Prostate gland (tissue), 2 donors: ENCODE measurements at regions not wholly inside any gene's neighbourhood (a gene's known extent, or its start where the extent isn't known, plus 50 kb on each side); places are given as distances from the start of the nearest gene placed in this dataset.

ENCODE experiments used
- DNase-seq: peaks from one replicate; pipeline ENCODE4 v3.0.0-alpha.2; 2019; ENCODE audit warnings: low spot score
- H3K27ac ChIP-seq, 2 donors: fragments of 200-600 bp; sonication (generic); 2 replicates each; pipeline ENCODE4 v1.5.1; 2017 to 2019
- H3K27me3 ChIP-seq: fragments of 200-600 bp; sonication (generic); replicated peaks from 2 replicates; pipeline ENCODE4 v1.5.1; 2019; ENCODE audit not compliant: insufficient read depth
- H3K36me3 ChIP-seq, 2 donors: fragments of 200-600 bp; sonication (generic); 1 replicate in 1 of 2; 2 replicates in 1 of 2; pipeline versions ENCODE4 v1.5.1 to v1.8.1; 2017 to 2019
- H3K4me1 ChIP-seq: fragments of 200-600 bp; sonication (generic); replicated peaks from 2 replicates; pipeline ENCODE4 v1.5.1; 2019
- H3K4me3 ChIP-seq, 2 donors: fragments of 200-600 bp; sonication (generic); 2 replicates each; pipeline ENCODE4 v1.5.1; 2017 to 2019
- H3K9me3 ChIP-seq: fragments of 200-600 bp; sonication (generic); 2 replicates; pipeline ENCODE4 v1.5.1; 2017
- CTCF ChIP-seq, 4 experiments: fragments of 200-600 bp in 2 of 4; fragments of 450-650 bp in 2 of 4; sonication (generic) in 2 of 4; IDR thresholded peaks; 1 replicate in 3 of 4; 2 replicates in 1 of 4; pipeline ENCODE4 v1.5.1; 2016 to 2019; ENCODE audit warnings: antibody characterized with exemption in 4 of 4, mild to moderate bottlenecking in 2 of 4, moderate library complexity in 2 of 4
- POLR2A ChIP-seq: fragments of 450-650 bp; IDR thresholded peaks from one replicate; pipeline ENCODE4 v1.6.1; 2016; ENCODE audit warnings: antibody characterized with exemption, mild to moderate bottlenecking
- POLR2AphosphoS5 ChIP-seq: sonication (generic); formaldehyde crosslinking; IDR thresholded peaks from one replicate; pipeline ENCODE4 v1.6.1; 2017; ENCODE audit warnings: antibody characterized with exemption
- WGBS: methylation state at CpG from one replicate; pipeline ENCODE4 v1.1.5; 2018; 5-methylcytosine and 5-hydroxymethylcytosine counted together
- intact Hi-C: fragments of 100-400 bp; cut with DNase I; formaldehyde crosslinking; loops from one replicate; pipeline ENCODE4 v1.14.2; 2022

DNA sequence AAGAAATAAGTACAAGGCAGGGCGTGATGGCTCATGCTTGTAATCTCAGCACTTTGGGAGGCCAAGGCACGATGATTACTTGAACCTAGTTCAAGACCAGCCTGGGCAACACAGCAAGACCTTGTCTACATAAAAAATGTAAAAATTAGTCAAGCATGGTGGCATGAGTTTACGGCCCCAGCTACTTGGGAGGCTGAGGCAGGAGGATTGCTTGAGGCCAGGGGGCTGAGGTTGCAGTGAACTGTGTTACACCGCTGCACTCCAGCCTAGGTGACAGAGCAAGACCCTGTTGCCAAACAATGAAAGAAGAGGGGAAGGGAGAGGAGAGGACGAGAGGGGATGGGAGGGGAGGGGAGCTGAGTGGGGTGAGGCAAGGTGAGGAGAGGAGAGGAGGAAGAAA lies 152.7 kb upstream of the PRICKLE2 start:
- Histone ChIP-seq H3K4me1 (no peaks in the 10 kb centered on the region), H3K27me3 (no peaks in the 10 kb centered on the region), H3K36me3 (no peaks in the 10 kb centered on the region), H3K9me3 (no peaks in the 10 kb centered on the region), H3K27ac (no peak overlapping the region), H3K4me3 (no peak overlapping the region)
- DNase-seq = no peak
- intact Hi-C loops = no loop called here
- 95% methylated on average over 5 of the region's 5 CpGs for WGBS
- TF ChIP-seq CTCF (IDR thresholded peaks at IDR 0.05) (no peak), POLR2A (no peak), POLR2AphosphoS5 (no peak)

- 97% methylated on average over 1 of the region's 1 CpG for WGBS
- H3K27ac ChIP-seq = no peak overlapping the region
- TF ChIP-seq CTCF (IDR thresholded peaks at IDR 0.05) (no peak), POLR2AphosphoS5 (no peak), POLR2A (no peak)
- no peak overlapping the region for H3K4me3 ChIP-seq
- H3K27me3 ChIP-seq = no peaks in the 10 kb centered on the region
- H3K4me1 ChIP-seq = no peaks in the 10 kb centered on the region
- H3K9me3 ChIP-seq = no peaks in the 10 kb centered on the region
- no peak for DNase-seq
- H3K36me3 ChIP-seq = no peaks in the 10 kb centered on the region
- intact Hi-C loops = no loop called here
Observed at GRCh38 chr3:64375737-64376136, 150.5 kb upstream of the PRICKLE2 start.

DNA sequence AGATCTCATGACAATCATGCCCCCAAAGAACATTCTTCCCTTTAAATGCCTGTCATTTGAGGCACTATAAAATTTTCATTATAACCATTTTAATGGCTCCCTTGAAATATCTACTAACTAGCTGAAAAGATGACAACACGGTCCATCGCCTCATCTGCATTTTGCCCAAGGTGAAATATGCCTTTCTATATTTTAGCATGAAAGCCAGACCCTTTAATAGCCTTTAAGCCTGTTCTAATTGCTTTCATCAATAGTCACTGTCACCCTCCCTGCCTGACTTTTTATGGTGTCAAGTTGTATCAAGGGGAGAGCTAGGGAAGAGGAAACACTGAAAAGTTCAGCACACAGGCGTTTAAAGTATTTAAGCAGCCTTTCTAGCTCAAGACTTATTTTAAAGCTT lies 144.1 kb upstream of the PRICKLE2 start:
- no peaks in the 10 kb centered on the region for H3K9me3 ChIP-seq
- intact Hi-C loops = no loop called here
- no peaks in the 10 kb centered on the region for H3K4me1 ChIP-seq
- TF ChIP-seq CTCF (IDR thresholded peaks at IDR 0.05) (no peak), POLR2A (no peak), POLR2AphosphoS5 (no peak)
- no peak overlapping the region for H3K4me3 ChIP-seq
- 89% methylated on average over 3 of the region's 3 CpGs for WGBS
- no peak for DNase-seq
- H3K36me3 ChIP-seq = no peaks in the 10 kb centered on the region
- no peaks in the 10 kb centered on the region for H3K27me3 ChIP-seq
- no peak overlapping the region for H3K27ac ChIP-seq

GRCh38 chr3:64368257-64369020 lies 143.2 kb upstream of the PRICKLE2 start:
- no peak overlapping the region for H3K4me3 ChIP-seq
- H3K27ac ChIP-seq = no peak overlapping the region
- WGBS = 47% methylated on average over 10 of the region's 10 CpGs
- H3K4me1 ChIP-seq = no peaks in the 10 kb centered on the region
- intact Hi-C loops = no loop called here
- peak; percentile 14 for TF ChIP-seq POLR2AphosphoS5
- no peak for TF ChIP-seq POLR2A
- H3K27me3 ChIP-seq = no peaks in the 10 kb centered on the region
- H3K36me3 ChIP-seq = no peaks in the 10 kb centered on the region
- H3K9me3 ChIP-seq = no peaks in the 10 kb centered on the region
- DNase-seq = no peak

DNA sequence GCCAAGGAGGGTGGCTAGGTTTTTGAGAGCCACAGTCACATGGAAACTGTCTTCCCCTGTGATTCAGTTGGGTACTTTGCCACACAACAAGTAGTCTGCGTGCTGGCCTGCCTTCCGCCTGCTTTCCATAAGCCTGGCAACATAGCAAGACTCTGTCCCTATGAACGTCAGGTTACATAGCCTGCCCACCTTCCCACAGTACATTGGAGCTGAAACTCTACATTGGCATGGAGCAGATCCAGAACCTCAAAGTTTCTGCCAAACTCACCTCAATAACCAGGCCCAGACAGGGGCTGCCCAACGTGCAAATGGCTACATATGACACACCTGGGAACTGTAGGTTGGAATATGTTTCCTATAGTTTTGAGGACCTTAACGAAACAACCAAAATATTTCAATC lies 140.6 kb upstream of the PRICKLE2 start:
- Histone ChIP-seq H3K27ac (no peak overlapping the region), H3K36me3 (no peaks in the 10 kb centered on the region), H3K4me3 (no peak overlapping the region), H3K4me1 (no peaks in the 10 kb centered on the region), H3K9me3 (no peaks in the 10 kb centered on the region), H3K27me3 (no peaks in the 10 kb centered on the region)
- TF ChIP-seq CTCF (IDR thresholded peaks at IDR 0.05) (no peak), POLR2A (no peak), POLR2AphosphoS5 (no peak)
- WGBS = 91% methylated on average over 5 of the region's 5 CpGs
- intact Hi-C loops = no loop called here
- DNase-seq = no peak
